Ovary (tissue), 7 donors: ENCODE measurements at regions not wholly inside any gene's neighbourhood (a gene's known extent, or its start where the extent isn't known, plus 50 kb on each side); places are given as distances from the start of the nearest gene placed in this dataset.

Experiments
- DNase-seq, 5 donors: peaks; one replicate each; pipeline ENCODE4 v3.0.0-alpha.2; 2019 to 2020
- H3K27ac ChIP-seq, 2 donors: fragments of 200-600 bp; one replicate each; pipeline versions ENCODE4 v1.5.1 to v1.8.0; 2019 to 2022
- H3K27me3 ChIP-seq: fragments of 200-600 bp; one replicate; pipeline ENCODE4 v1.8.0; 2022
- H3K36me3 ChIP-seq: fragments of 200-600 bp; sonication (generic); one replicate; pipeline ENCODE4 v1.5.1; 2019
- H3K4me1 ChIP-seq: one replicate; pipeline ENCODE4 v1.8.1; 2013; ENCODE audit warnings: mild to moderate bottlenecking, moderate library complexity; ENCODE audit not compliant: insufficient read depth
- H3K4me3 ChIP-seq: fragments of 200-600 bp; sonication (generic); one replicate; pipeline ENCODE4 v1.5.1; 2017
- H3K9me3 ChIP-seq, 2 donors: fragments of 200-600 bp in 1 of 2; sonication (generic) in 1 of 2; one replicate each; pipeline versions ENCODE4 v1.5.1 to v1.8.1; 2013 to 2019; ENCODE audit warnings: mild to moderate bottlenecking in 1 of 2, moderate library complexity in 1 of 2
- CTCF ChIP-seq, 3 donors: fragments of 450-650 bp in 2 of 3; fragments of 200-600 bp in 1 of 3; IDR thresholded peaks; one replicate each; pipeline versions ENCODE4 v1.5.1 to v1.8.0; 2016 to 2022; ENCODE audit warnings: antibody characterized with exemption in 3 of 3, mild to moderate bottlenecking in 1 of 3
- EP300 ChIP-seq: sonication (generic); formaldehyde crosslinking; IDR thresholded peaks from one replicate; pipeline ENCODE4 v1.6.1; 2017; ENCODE audit warnings: antibody characterized with exemption
- POLR2A ChIP-seq: fragments of 450-650 bp; IDR thresholded peaks from one replicate; pipeline ENCODE4 v1.6.1; 2017; ENCODE audit warnings: antibody characterized with exemption, mild to moderate bottlenecking, moderate library complexity
- WGBS, 3 donors: extraction: QIAGEN DNeasy Blood & Tissue Kit in 1 of 3; methylation state at CpG; one replicate each; pipeline versions ENCODE4 v1.1.5 to v1.1.7; 2013 to 2017; 5-methylcytosine and 5-hydroxymethylcytosine counted together
- intact Hi-C, 4 donors: fragments of 100-400 bp; cut with DNase I; formaldehyde crosslinking; loops; one replicate each; pipeline versions ENCODE4 v1.11.0 to v1.15.1; 2022 to 2023
- donor health status: DM: no; HTN: no; CAD: no; lungs with moderate emphysema.
- donor health status: DM: no; HTN: no; CAD: no.
- donor health status: Bipolar disorder and iron deficiency.
- donor health status: DM: no; HTN: no; CAD: no.
- donor health status: DM: yes; HTN: yes; CAD: no.

DNA sequence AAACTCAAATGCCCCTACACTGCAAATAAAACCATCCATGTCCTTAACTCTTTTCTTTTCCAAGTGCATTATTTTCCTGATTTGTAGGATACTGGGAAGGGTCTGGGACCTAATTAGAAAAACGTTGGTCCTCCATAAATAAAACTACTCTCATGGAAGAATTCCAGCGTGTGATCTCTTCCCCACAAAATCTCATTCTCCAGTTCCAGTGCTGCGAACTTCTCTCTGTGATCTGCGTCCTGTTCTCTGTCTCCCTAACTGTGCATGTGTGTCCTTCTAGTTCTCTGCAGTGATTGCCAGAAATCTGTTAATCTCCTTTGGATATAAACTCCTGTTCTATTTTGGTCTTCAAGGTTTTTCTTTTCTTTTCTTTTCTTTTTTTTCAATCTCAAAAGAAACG, 148.1 kb downstream of the BBOX1 start:
- H3K27me3 ChIP-seq: no peaks in the 10 kb centered on the region
- H3K4me1 ChIP-seq: peaks cover 3% of the 10 kb centered on the region
- no peaks in the 10 kb centered on the region for H3K9me3 ChIP-seq
- DNase-seq: no peak
- no peak overlapping the region for H3K27ac ChIP-seq
- WGBS, 3 donors: 21 to 26% (median 23%) methylated on average over 5 of the region's 5 CpGs
- intact Hi-C loops: loop anchor here in 3 of 4 donors (5.0 to 10.0 kb wide), 2 partner anchors 106 to 299 kb away; no protein-coding TSS in a partner anchor
- H3K4me3 ChIP-seq: no peak overlapping the region
- no peak for TF ChIP-seq CTCF (IDR thresholded peaks at IDR 0.05)
- no peak for TF ChIP-seq EP300
- no peak for TF ChIP-seq POLR2A
- no peaks in the 10 kb centered on the region for H3K36me3 ChIP-seq

GRCh38 chr11:27187848-27188621, 147.4 kb downstream of the BBOX1 start:
- WGBS, 3 donors: 62 to 64% (median 64%) methylated on average over 5 of the region's 5 CpGs
- intact Hi-C loops: loop anchor here in 3 of 4 donors (2.0 to 10.0 kb wide), 3 partner anchors 107 to 301 kb away; no protein-coding TSS in a partner anchor

DNA sequence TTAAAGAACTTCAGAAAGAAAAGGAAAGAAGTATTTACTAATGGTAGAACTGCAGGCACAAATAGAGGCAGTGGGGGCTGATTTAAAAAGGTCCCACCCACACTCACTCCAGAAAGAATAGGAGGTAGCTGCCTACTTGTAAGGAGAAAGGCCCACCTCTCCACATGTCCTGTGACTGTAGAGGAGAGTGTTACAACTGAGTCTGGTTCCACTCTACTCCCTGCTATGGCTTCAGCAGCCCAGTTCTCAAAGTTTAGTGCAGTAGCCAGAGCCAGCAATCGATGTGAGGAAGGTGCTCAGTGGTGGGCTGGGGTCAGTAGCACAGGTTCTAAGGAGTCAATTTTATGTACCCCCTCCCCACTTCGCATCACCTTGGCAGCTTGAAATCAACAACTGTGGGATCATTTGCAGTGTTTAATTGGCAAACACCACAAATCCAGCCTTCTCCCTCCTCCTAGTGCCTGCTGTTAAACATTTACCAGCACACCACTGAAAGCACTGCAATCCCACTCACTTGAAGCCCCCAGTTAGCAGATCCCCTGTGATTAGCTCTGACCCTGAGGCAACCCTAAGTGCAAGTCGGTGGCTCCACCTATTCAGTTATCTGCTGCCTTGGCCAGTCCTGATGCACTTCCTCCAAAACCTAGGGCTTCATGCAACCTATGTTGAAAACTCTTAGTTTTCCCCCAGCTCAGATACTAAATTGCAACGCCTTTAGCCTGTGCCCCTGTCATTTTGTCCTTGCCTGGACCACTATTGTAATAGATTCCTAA, 146.6 kb downstream of the BBOX1 start:
- DNase-seq: no peak
- H3K27me3 ChIP-seq: no peaks in the 10 kb centered on the region
- TF ChIP-seq EP300 (no peak), POLR2A (no peak)
- intact Hi-C loops: loop anchor here in 3 of 4 donors (2.0 to 10.0 kb wide), 3 partner anchors 108 to 302 kb away; no protein-coding TSS in a partner anchor
- no peaks in the 10 kb centered on the region for H3K9me3 ChIP-seq
- H3K36me3 ChIP-seq: no peaks in the 10 kb centered on the region
- 71 to 90% (median 80%) methylated on average over 4 of the region's 4 CpGs for WGBS, 3 donors
- peaks cover 3% of the 10 kb centered on the region for H3K4me1 ChIP-seq
- no peak overlapping the region for H3K4me3 ChIP-seq
- H3K27ac ChIP-seq: no peak overlapping the region

More at GRCh38 chr11:27187848-27188621, 147.4 kb downstream of the BBOX1 start:
- H3K9me3 ChIP-seq: no peaks in the 10 kb centered on the region
- H3K36me3 ChIP-seq: no peaks in the 10 kb centered on the region
- H3K4me1 ChIP-seq: peaks cover 3% of the 10 kb centered on the region
- no peak for DNase-seq
- no peak overlapping the region for H3K4me3 ChIP-seq
- TF ChIP-seq EP300: no peak
- no peak for TF ChIP-seq POLR2A
- no peak for TF ChIP-seq CTCF (IDR thresholded peaks at IDR 0.05)
- no peaks in the 10 kb centered on the region for H3K27me3 ChIP-seq
- H3K27ac ChIP-seq: no peak overlapping the region

DNA sequence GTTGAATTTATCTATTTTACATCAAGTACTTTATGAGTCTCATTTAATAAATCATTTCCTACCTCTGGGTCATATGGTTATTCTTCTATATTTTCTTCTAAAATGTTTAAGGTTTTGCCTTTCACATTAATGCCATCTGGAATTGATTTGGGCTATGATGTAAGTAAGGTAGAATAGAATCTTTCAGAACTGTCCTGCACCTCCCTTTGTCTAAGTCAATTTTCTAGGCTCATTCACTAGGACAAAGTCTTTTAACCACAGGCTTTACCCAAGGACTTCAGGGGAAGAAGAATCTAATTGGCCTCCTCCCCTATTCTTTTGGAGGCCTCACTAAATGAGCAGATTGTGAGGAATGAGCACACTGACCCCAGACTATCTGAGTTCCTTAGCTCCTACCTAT, 146.0 kb downstream of the BBOX1 start:
- intact Hi-C loops: loop anchor here in 3 of 4 donors (2.0 to 10.0 kb wide), 3 partner anchors 108 to 302 kb away; no protein-coding TSS in a partner anchor
- Histone ChIP-seq H3K9me3 (no peaks in the 10 kb centered on the region), H3K27me3 (no peaks in the 10 kb centered on the region), H3K27ac (no peak overlapping the region), H3K36me3 (no peaks in the 10 kb centered on the region), H3K4me3 (no peak overlapping the region), H3K4me1 (peaks cover 3% of the 10 kb centered on the region)
- no peak for TF ChIP-seq EP300
- TF ChIP-seq CTCF (IDR thresholded peaks at IDR 0.05): no peak
- TF ChIP-seq POLR2A: no peak
- no peak for DNase-seq
